Neural progenitor cell (in vitro differentiated cells): ENCODE measurements at regions not wholly inside any gene's neighbourhood (a gene's known extent, or its start where the extent isn't known, plus 50 kb on each side); places are given as distances from the start of the nearest gene placed in this dataset.

Experiments
- DNase-seq: peaks from one replicate; pipeline ENCODE4 v3.0.0-alpha.2; 2016; ENCODE audit warnings: low spot score
- H2AFZ ChIP-seq: fragments of 200-600 bp; sonication (generic); replicated peaks from 2 replicates; pipeline ENCODE4 v1.6.1; 2016; ENCODE audit warnings: antibody characterized with exemption
- H3F3A ChIP-seq: fragments of 200-600 bp; sonication (generic); 2 replicates; pipeline ENCODE4 v1.6.1; 2016; ENCODE audit warnings: antibody characterized with exemption, low read depth
- H3K27ac ChIP-seq: fragments of 200-600 bp; sonication (generic); 2 replicates; pipeline ENCODE4 v1.5.1; 2016; ENCODE audit warnings: mild to moderate bottlenecking
- H3K27me3 ChIP-seq: fragments of 200-600 bp; sonication (generic); 2 replicates; pipeline ENCODE4 v1.6.1; 2016; ENCODE audit warnings: mild to moderate bottlenecking, moderate library complexity
- H3K36me3 ChIP-seq: fragments of 200-600 bp; sonication (generic); 2 replicates; pipeline ENCODE4 v1.5.1; 2016
- H3K4me1 ChIP-seq: fragments of 200-600 bp; sonication (generic); 2 replicates; pipeline ENCODE4 v1.6.1; 2016; ENCODE audit warnings: mixed run types
- H3K4me2 ChIP-seq: fragments of 200-600 bp; sonication (generic); 2 replicates; pipeline ENCODE4 v1.6.1; 2016
- H3K4me3 ChIP-seq: fragments of 200-600 bp; sonication (generic); 2 replicates; pipeline ENCODE4 v1.5.1; 2016
- H3K79me2 ChIP-seq: fragments of 200-600 bp; sonication (generic); 2 replicates; pipeline ENCODE4 v1.6.1; 2016; ENCODE audit warnings: low read depth
- H3K9ac ChIP-seq: fragments of 200-600 bp; sonication (generic); 2 replicates; pipeline ENCODE4 v1.6.1; 2016
- H3K9me3 ChIP-seq: fragments of 200-600 bp; sonication (generic); 2 replicates; pipeline ENCODE4 v1.5.1; 2016; ENCODE audit warnings: low read depth
- H4K20me1 ChIP-seq: fragments of 200-600 bp; sonication (generic); 2 replicates; pipeline ENCODE4 v1.6.1; 2016; ENCODE audit warnings: low read depth
- H3K27ac Mint-ChIP-seq: 3 replicates; pipeline ENCODE4 v1.8.0; 2021; ENCODE audit warnings: mixed read lengths
- H3K27me3 Mint-ChIP-seq: 2 replicates; pipeline ENCODE4 v1.8.0; 2022; ENCODE audit warnings: low read depth, mild to moderate bottlenecking, inconsistent platforms, moderate library complexity, mixed read lengths; ENCODE audit not compliant: insufficient read depth
- H3K36me3 Mint-ChIP-seq: 3 replicates; pipeline ENCODE4 v1.8.0; 2021; ENCODE audit warnings: mixed read lengths
- H3K4me1 Mint-ChIP-seq: 3 replicates; pipeline ENCODE4 v1.8.0; 2021; ENCODE audit warnings: mixed read lengths
- H3K4me3 Mint-ChIP-seq: 3 replicates; pipeline ENCODE4 v1.8.0; 2021; ENCODE audit warnings: mild to moderate bottlenecking, moderate library complexity, mixed read lengths
- H3K9me3 Mint-ChIP-seq: 3 replicates; pipeline ENCODE4 v1.8.0; 2020; ENCODE audit warnings: mixed read lengths
- CTCF ChIP-seq: fragments of 200-600 bp; sonication (generic); IDR thresholded peaks from 2 replicates; pipeline ENCODE4 v1.5.1; 2017; ENCODE audit warnings: antibody characterized with exemption, mild to moderate bottlenecking
- EZH2 ChIP-seq: fragments of 200-600 bp; sonication (generic); IDR thresholded peaks from 2 replicates; pipeline ENCODE4 v1.6.1; 2017; ENCODE audit warnings: antibody characterized with exemption, mild to moderate bottlenecking, moderate library complexity
- EZH2phosphoT487 ChIP-seq: fragments of 200-600 bp; sonication (generic); IDR thresholded peaks from 2 replicates; pipeline ENCODE4 v1.6.1; 2017; ENCODE audit warnings: antibody characterized with exemption

GRCh38 chr9:93819905-93820304, 135.2 kb downstream of the BARX1 start:
- no peaks in the 10 kb centered on the region for H3K36me3 Mint-ChIP-seq
- Histone ChIP-seq H2AFZ (no peak overlapping the region), H3F3A (peaks cover 4% of the 10 kb centered on the region), H3K9ac (no peak overlapping the region), H3K4me1 (peaks cover 7% of the 10 kb centered on the region), H3K4me3 (no peak overlapping the region), H3K79me2 (no peaks in the 10 kb centered on the region), H3K36me3 (no peaks in the 10 kb centered on the region), H3K9me3 (no peaks in the 10 kb centered on the region), H3K4me2 (no peak overlapping the region), H4K20me1 (no peaks in the 10 kb centered on the region), H3K27ac (no peak overlapping the region), H3K27me3 (peaks cover 13% of the 10 kb centered on the region)
- H3K9me3 Mint-ChIP-seq = peaks cover 15% of the 10 kb centered on the region
- H3K4me1 Mint-ChIP-seq = peaks cover 5% of the 10 kb centered on the region
- H3K27ac Mint-ChIP-seq = no peak overlapping the region
- no peak for TF ChIP-seq EZH2
- TF ChIP-seq CTCF = no peak
- TF ChIP-seq EZH2phosphoT487 = no peak
- H3K4me3 Mint-ChIP-seq = no peak overlapping the region
- H3K27me3 Mint-ChIP-seq = peaks cover 9% of the 10 kb centered on the region
- no peak for DNase-seq

- peaks cover 13% of the 10 kb centered on the region for H3K27me3 ChIP-seq
- no peaks in the 10 kb centered on the region for H3K36me3 ChIP-seq
- no peaks in the 10 kb centered on the region for H3K36me3 Mint-ChIP-seq
- no peak overlapping the region for H3K4me3 ChIP-seq
- no peak for DNase-seq
- H3F3A ChIP-seq = peaks cover 13% of the 10 kb centered on the region
- peaks cover 17% of the 10 kb centered on the region for H3K4me1 ChIP-seq
- no peak overlapping the region for H3K4me2 ChIP-seq
- no peak overlapping the region for H3K9ac ChIP-seq
- H3K79me2 ChIP-seq = no peaks in the 10 kb centered on the region
- H3K9me3 Mint-ChIP-seq = peaks cover 15% of the 10 kb centered on the region
- H4K20me1 ChIP-seq = no peaks in the 10 kb centered on the region
- H3K9me3 ChIP-seq = no peaks in the 10 kb centered on the region
- peaks cover 15% of the 10 kb centered on the region for H3K4me1 Mint-ChIP-seq
- no peak overlapping the region for H3K4me3 Mint-ChIP-seq
- TF ChIP-seq EZH2 (no peak), CTCF (no peak), EZH2phosphoT487 (no peak)
- peaks cover 12% of the 10 kb centered on the region for H3K27me3 Mint-ChIP-seq
- no peak overlapping the region for H3K27ac Mint-ChIP-seq
- H3K27ac ChIP-seq = no peak overlapping the region
- H2AFZ ChIP-seq = no peak overlapping the region
Observed at GRCh38 chr9:93818827-93819472, 136.2 kb downstream of the BARX1 start.

- H3K27ac ChIP-seq = no peak overlapping the region
- Mint-ChIP-seq H3K4me1 (peaks cover 21% of the 10 kb centered on the region), H3K9me3 (peaks cover 13% of the 10 kb centered on the region), H3K36me3 (no peaks in the 10 kb centered on the region), H3K4me3 (no peak overlapping the region), H3K27me3 (peaks cover 12% of the 10 kb centered on the region), H3K27ac (no peak overlapping the region)
- H3K79me2 ChIP-seq = no peaks in the 10 kb centered on the region
- H3K4me2 ChIP-seq = no peak overlapping the region
- no peaks in the 10 kb centered on the region for H3K36me3 ChIP-seq
- H3K9me3 ChIP-seq = no peaks in the 10 kb centered on the region
- TF ChIP-seq EZH2 = no peak
- H3K4me1 ChIP-seq = peaks cover 24% of the 10 kb centered on the region
- H3K4me3 ChIP-seq = no peak overlapping the region
- no peak overlapping the region for H3K9ac ChIP-seq
- no peak overlapping the region for H2AFZ ChIP-seq
- H4K20me1 ChIP-seq = no peaks in the 10 kb centered on the region
- DNase-seq = no peak
- peaks cover 13% of the 10 kb centered on the region for H3K27me3 ChIP-seq
- H3F3A ChIP-seq = peaks cover 20% of the 10 kb centered on the region
Observed at GRCh38 chr9:93818237-93818636, 136.9 kb downstream of the BARX1 start.

- TF ChIP-seq EZH2phosphoT487 = no peak
- no peak for TF ChIP-seq CTCF
- TF ChIP-seq EZH2 = no peak
- H3F3A ChIP-seq = peaks cover 23% of the 10 kb centered on the region
- no peaks in the 10 kb centered on the region for H3K9me3 Mint-ChIP-seq
- H3K4me1 Mint-ChIP-seq = peaks cover 24% of the 10 kb centered on the region
- H3K36me3 ChIP-seq = no peaks in the 10 kb centered on the region
- no peaks in the 10 kb centered on the region for H4K20me1 ChIP-seq
- H3K4me3 Mint-ChIP-seq = no peak overlapping the region
- no peaks in the 10 kb centered on the region for H3K9me3 ChIP-seq
- H3K4me3 ChIP-seq = no peak overlapping the region
- H3K4me1 ChIP-seq = peaks cover 26% of the 10 kb centered on the region
- peak overlapping the region; percentile 28 for H3K27ac Mint-ChIP-seq
- no peak overlapping the region for H3K27ac ChIP-seq
- peaks cover 13% of the 10 kb centered on the region for H3K27me3 ChIP-seq
- H3K4me2 ChIP-seq = no peak overlapping the region
- no peaks in the 10 kb centered on the region for H3K79me2 ChIP-seq
- no peak overlapping the region for H3K9ac ChIP-seq
- no peak for DNase-seq
- no peak overlapping the region for H2AFZ ChIP-seq
- no peaks in the 10 kb centered on the region for H3K36me3 Mint-ChIP-seq
- H3K27me3 Mint-ChIP-seq = peaks cover 14% of the 10 kb centered on the region
Observed at GRCh38 chr9:93815677-93816076, 139.5 kb downstream of the BARX1 start.
